Gastroesophageal sphincter (tissue), 4 donors: ENCODE measurements at regions not wholly inside any gene's neighbourhood (a gene's known extent, or its start where the extent isn't known, plus 50 kb on each side); places are given as distances from the start of the nearest gene placed in this dataset.

Experiments
- ATAC-seq: fragments of 150-250 bp; one replicate; pipeline ENCODE4 v1.9.1; 2016; ENCODE audit warnings: mild to moderate bottlenecking, moderate library complexity
- H3K27ac ChIP-seq, 4 donors: fragments of 200-600 bp; sonication (generic) in 3 of 4; 1 replicate in 3 of 4; 2 replicates in 1 of 4; pipeline ENCODE4 v1.5.1; 2016 to 2019
- H3K27me3 ChIP-seq: fragments of 200-600 bp; sonication (generic); one replicate; pipeline ENCODE4 v1.5.1; 2019
- H3K36me3 ChIP-seq, 2 donors: fragments of 200-600 bp; sonication (generic); one replicate each; pipeline ENCODE4 v1.5.1; 2019; ENCODE audit warnings: control low read depth in 1 of 2
- H3K4me1 ChIP-seq, 3 donors: fragments of 200-600 bp; sonication (generic); 1 replicate in 2 of 3; 2 replicates in 1 of 3; pipeline ENCODE4 v1.5.1; 2016 to 2019; ENCODE audit warnings: control low read depth in 2 of 3
- H3K4me3 ChIP-seq, 2 donors: fragments of 200-600 bp; sonication (generic); one replicate each; pipeline ENCODE4 v1.5.1; 2019; ENCODE audit warnings: mild to moderate bottlenecking in 1 of 2, moderate library complexity in 1 of 2
- H3K9me3 ChIP-seq, 3 donors: fragments of 200-600 bp; sonication (generic); one replicate each; pipeline ENCODE4 v1.5.1; 2017 to 2019; ENCODE audit warnings: control low read depth in 2 of 3
- CTCF ChIP-seq, 4 experiments: fragments of 200-600 bp in 2 of 4; fragments of 450-650 bp in 2 of 4; sonication (generic) in 1 of 4; IDR thresholded peaks; one replicate each; pipeline ENCODE4 v1.5.1; 2017 to 2019; ENCODE audit warnings: antibody characterized with exemption in 4 of 4, mild to moderate bottlenecking in 2 of 4, moderate library complexity in 2 of 4
- EP300 ChIP-seq: sonication (generic); formaldehyde crosslinking; IDR thresholded peaks from one replicate; pipeline ENCODE4 v1.6.1; 2017; ENCODE audit warnings: antibody characterized with exemption, mild to moderate bottlenecking
- POLR2A ChIP-seq, 2 donors: fragments of 450-650 bp; IDR thresholded peaks; one replicate each; pipeline ENCODE4 v1.6.1; 2017; ENCODE audit warnings: antibody characterized with exemption in 2 of 2, mild to moderate bottlenecking in 2 of 2, moderate library complexity in 1 of 2
- POLR2AphosphoS5 ChIP-seq: sonication (generic); formaldehyde crosslinking; IDR thresholded peaks from one replicate; pipeline ENCODE4 v1.6.1; 2017; ENCODE audit warnings: antibody characterized with exemption
- WGBS, 2 donors: methylation state at CpG; one replicate each; pipeline ENCODE4 v1.1.5; 2018; ENCODE audit warnings: low coverage in 1 of 2; 5-methylcytosine and 5-hydroxymethylcytosine counted together

- WGBS, 2 donors = 80 to 100% methylated on average over 1 to 2 of the region's 4 CpGs
- no peak for ATAC-seq
- H3K36me3 ChIP-seq = no peaks in the 10 kb centered on the region
- no peaks in the 10 kb centered on the region for H3K4me1 ChIP-seq
- no peak overlapping the region for H3K4me3 ChIP-seq
- TF ChIP-seq POLR2AphosphoS5 (no peak), POLR2A (IDR thresholded peaks at IDR 0.05) (no peak), CTCF (IDR thresholded peaks at IDR 0.05) (no peak), EP300 (no peak)
- H3K27me3 ChIP-seq = peaks cover 6% of the 10 kb centered on the region
- no peak overlapping the region for H3K27ac ChIP-seq
- H3K9me3 ChIP-seq = peaks cover 0 to 4% (median 0%) of the 10 kb centered on the region in 3 donors
Observed at GRCh38 chr1:199751962-199752687, 275.4 kb upstream of the NR5A2 start.

GRCh38 chr1:199752688-199753027 lies 274.9 kb upstream of the NR5A2 start:
- TF ChIP-seq POLR2AphosphoS5 (no peak), CTCF (IDR thresholded peaks at IDR 0.05) (no peak), POLR2A (IDR thresholded peaks at IDR 0.05) (no peak), EP300 (no peak)
- Histone ChIP-seq H3K4me3 (no peak overlapping the region), H3K4me1 (no peaks in the 10 kb centered on the region), H3K9me3 (peaks cover 0 to 4% (median 0%) of the 10 kb centered on the region in 3 donors), H3K27me3 (peaks cover 6% of the 10 kb centered on the region), H3K27ac (no peak overlapping the region), H3K36me3 (no peaks in the 10 kb centered on the region)
- ATAC-seq = no peak
- 61 to 100% methylated on average over 2 of the region's 2 CpGs for WGBS, 2 donors

GRCh38 chr1:199753513-199753912 lies 274.0 kb upstream of the NR5A2 start:
- ATAC-seq = no peak
- no peak overlapping the region for H3K4me3 ChIP-seq
- H3K36me3 ChIP-seq = no peaks in the 10 kb centered on the region
- no peak overlapping the region for H3K27ac ChIP-seq
- no peaks in the 10 kb centered on the region for H3K27me3 ChIP-seq
- no peak for TF ChIP-seq EP300
- TF ChIP-seq POLR2A (IDR thresholded peaks at IDR 0.05) = no peak
- no peak for TF ChIP-seq CTCF (IDR thresholded peaks at IDR 0.05)
- no peak for TF ChIP-seq POLR2AphosphoS5
- WGBS, 2 donors = 60 to 87% methylated on average over 2 of the region's 2 CpGs
- no peaks in the 10 kb centered on the region for H3K4me1 ChIP-seq
- peaks cover 0 to 4% (median 0%) of the 10 kb centered on the region in 3 donors for H3K9me3 ChIP-seq

- 34 to 38% methylated on average over 2 of the region's 2 CpGs for WGBS, 2 donors
Observed at GRCh38 chr1:199756066-199756465, 271.4 kb upstream of the NR5A2 start.

More at GRCh38 chr1:199756066-199756465, 271.4 kb upstream of the NR5A2 start:
- Histone ChIP-seq H3K36me3 (no peaks in the 10 kb centered on the region), H3K9me3 (peaks cover 0 to 4% (median 0%) of the 10 kb centered on the region in 3 donors), H3K27ac (no peak overlapping the region), H3K4me1 (no peaks in the 10 kb centered on the region), H3K4me3 (no peak overlapping the region), H3K27me3 (no peaks in the 10 kb centered on the region)
- ATAC-seq = no peak
- TF ChIP-seq POLR2A (IDR thresholded peaks at IDR 0.05) = no peak
- no peak for TF ChIP-seq EP300
- no peak for TF ChIP-seq POLR2AphosphoS5
- TF ChIP-seq CTCF (IDR thresholded peaks at IDR 0.05) = no peak
